ENCODE measurements at regions not wholly inside any gene's neighbourhood (a gene's known extent, or its start where the extent isn't known, plus 50 kb on each side); places are given as distances from the start of the nearest gene placed in this dataset.

DNA sequence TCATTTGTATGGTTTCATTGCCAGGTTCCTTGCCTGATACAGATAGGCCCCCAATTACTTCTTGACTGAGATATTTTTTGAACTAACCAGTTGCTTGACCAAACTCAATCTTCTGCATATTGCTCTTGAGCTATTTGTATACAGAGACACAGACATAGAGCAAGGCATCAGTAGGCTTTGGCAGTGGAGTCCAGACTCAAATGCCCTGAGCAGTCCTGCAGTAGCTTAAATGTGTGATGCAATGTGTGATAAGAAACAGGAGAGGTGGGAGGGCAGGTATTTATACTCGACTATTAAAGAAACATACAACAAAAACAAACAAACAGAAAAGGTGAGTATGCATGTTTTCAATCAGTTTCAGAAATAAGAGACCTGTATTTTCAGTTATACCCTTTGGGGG, 197.9 kb upstream of the DAB1 start:
- WGBS, 4 donors, result 57 to 68% (median 66%) methylated on average over 1 of the region's 1 CpG
- TF ChIP-seq, protein P1, sequence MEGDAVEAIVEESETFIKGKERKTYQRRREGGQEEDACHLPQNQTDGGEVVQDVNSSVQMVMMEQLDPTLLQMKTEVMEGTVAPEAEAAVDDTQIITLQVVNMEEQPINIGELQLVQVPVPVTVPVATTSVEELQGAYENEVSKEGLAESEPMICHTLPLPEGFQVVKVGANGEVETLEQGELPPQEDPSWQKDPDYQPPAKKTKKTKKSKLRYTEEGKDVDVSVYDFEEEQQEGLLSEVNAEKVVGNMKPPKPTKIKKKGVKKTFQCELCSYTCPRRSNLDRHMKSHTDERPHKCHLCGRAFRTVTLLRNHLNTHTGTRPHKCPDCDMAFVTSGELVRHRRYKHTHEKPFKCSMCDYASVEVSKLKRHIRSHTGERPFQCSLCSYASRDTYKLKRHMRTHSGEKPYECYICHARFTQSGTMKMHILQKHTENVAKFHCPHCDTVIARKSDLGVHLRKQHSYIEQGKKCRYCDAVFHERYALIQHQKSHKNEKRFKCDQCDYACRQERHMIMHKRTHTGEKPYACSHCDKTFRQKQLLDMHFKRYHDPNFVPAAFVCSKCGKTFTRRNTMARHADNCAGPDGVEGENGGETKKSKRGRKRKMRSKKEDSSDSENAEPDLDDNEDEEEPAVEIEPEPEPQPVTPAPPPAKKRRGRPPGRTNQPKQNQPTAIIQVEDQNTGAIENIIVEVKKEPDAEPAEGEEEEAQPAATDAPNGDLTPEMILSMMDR (IDR thresholded peaks at IDR 0.05), result no peak
- TF ChIP-seq POLR2A (IDR thresholded peaks at IDR 0.05), result no peak
- intact Hi-C loops (cut with DNase I), result loop anchor here in 1 of 10 donors (10.0 kb wide), 1 partner anchor 197 kb away; the partner anchor contains the start of gene DAB1

DNA sequence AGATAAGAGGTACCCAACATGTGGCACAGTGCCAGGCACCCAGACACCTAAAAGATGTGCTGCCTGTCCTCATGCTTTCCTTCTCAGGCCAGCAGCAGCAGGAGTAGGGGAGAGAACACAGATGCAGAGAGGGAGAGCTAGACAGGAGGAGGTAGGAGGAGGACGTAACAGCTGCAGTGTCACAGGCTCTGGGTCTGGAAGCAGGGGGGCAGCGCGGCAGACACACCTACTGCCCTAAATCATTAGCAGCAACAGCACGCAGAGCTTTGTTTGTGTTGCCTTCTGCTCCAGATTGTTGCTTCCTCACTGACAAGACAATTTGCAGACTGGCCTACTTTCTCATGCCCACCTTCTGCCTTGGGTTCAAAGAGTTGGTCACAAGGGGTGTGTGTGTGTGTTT, 196.7 kb upstream of the DAB1 start:
- intact Hi-C loops (cut with DNase I), result loop anchor here in 1 of 10 donors (10.0 kb wide), 1 partner anchor 196 kb away; the partner anchor contains the start of gene DAB1
- DNase-seq (peak in 1 of 5 donors; percentile 6), ATAC-seq (no peak)
- H3K4me3 ChIP-seq, result no peak overlapping the region
- TF ChIP-seq, protein P1 (IDR thresholded peaks at IDR 0.05), result no peak
- TF ChIP-seq POLR2A (IDR thresholded peaks at IDR 0.05), result no peak
- no peaks in the 10 kb centered on the region for H3K9me3 ChIP-seq
- H3K36me3 ChIP-seq, result no peaks in the 10 kb centered on the region
- no peaks in the 10 kb centered on the region for H3K27me3 ChIP-seq
- H3K27ac ChIP-seq, result no peak overlapping the region
- 40 to 49% (median 44%) methylated on average over 4 of the region's 4 CpGs for WGBS, 4 donors
- H3K4me1 ChIP-seq, result peaks cover 0 to 18% (median 0%) of the 10 kb centered on the region in 12 donors

More for the DNA sequence above, 197.9 kb upstream of the DAB1 start:
- H3K4me3 ChIP-seq, result no peak overlapping the region
- H3K9me3 ChIP-seq, result no peaks in the 10 kb centered on the region
- no peak overlapping the region for H3K27ac ChIP-seq
- no peaks in the 10 kb centered on the region for H3K36me3 ChIP-seq
- ATAC-seq (no peak), DNase-seq (no peak)
- no peaks in the 10 kb centered on the region for H3K27me3 ChIP-seq
- peaks cover 0 to 18% (median 0%) of the 10 kb centered on the region in 12 donors for H3K4me1 ChIP-seq

GRCh38 chr1:57616921-57617320, 193.1 kb upstream of the DAB1 start:
- WGBS, 4 donors, result 41 to 60% (median 53%) methylated on average over 4 of the region's 4 CpGs
- ATAC-seq, result peak; percentile 90 to 97 (median 94)

DNA sequence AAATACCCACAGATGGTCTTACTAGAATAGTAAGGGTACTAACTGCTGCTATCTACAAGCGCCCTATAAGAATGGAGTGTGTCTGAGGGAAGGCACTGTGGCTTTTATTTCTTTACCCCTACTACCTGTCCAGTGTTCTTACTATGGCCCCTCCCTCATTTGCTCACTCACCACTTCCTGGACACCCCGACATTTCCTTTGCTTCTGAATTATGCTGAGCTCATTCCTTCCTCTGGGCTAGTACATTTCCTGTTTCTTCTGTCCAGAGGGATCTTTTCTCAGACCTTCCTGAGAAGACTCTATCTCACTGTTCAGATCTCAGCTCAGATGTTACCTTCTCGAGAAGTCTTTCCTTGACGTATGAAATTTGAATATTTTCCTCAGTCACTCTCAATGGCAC, 192.1 kb upstream of the DAB1 start:
- ATAC-seq, result no peak
- no peaks in the 10 kb centered on the region for H3K36me3 ChIP-seq
- H3K27me3 ChIP-seq, result no peaks in the 10 kb centered on the region
- peaks cover 0 to 7% (median 0%) of the 10 kb centered on the region in 12 donors for H3K4me1 ChIP-seq
- no peak overlapping the region for H3K27ac ChIP-seq
- H3K9me3 ChIP-seq, result no peaks in the 10 kb centered on the region
- no peak for DNase-seq
- no peak overlapping the region for H3K4me3 ChIP-seq
- no peak for TF ChIP-seq POLR2A (IDR thresholded peaks at IDR 0.05)
- TF ChIP-seq, protein P1 (IDR thresholded peaks at IDR 0.05), result no peak
- intact Hi-C loops (cut with DNase I), result no loop called here
- whole genome bisulfite sequencing, 4 donors, result 65 to 68% (median 67%) methylated on average over 4 of the region's 4 CpGs

More at GRCh38 chr1:57616921-57617320, 193.1 kb upstream of the DAB1 start:
- intact Hi-C loops (cut with DNase I), result no loop called here
- Histone ChIP-seq H3K27ac (no peak overlapping the region), H3K4me1 (peaks cover 0 to 7% (median 0%) of the 10 kb centered on the region in 12 donors), H3K9me3 (no peaks in the 10 kb centered on the region), H3K27me3 (no peaks in the 10 kb centered on the region), H3K4me3 (no peak overlapping the region), H3K36me3 (no peaks in the 10 kb centered on the region)
- peak in 4 of 5 donors; percentile 66 to 83 (median 75) for DNase-seq
- no peak for TF ChIP-seq POLR2A (IDR thresholded peaks at IDR 0.05)
- TF ChIP-seq, protein P1 (IDR thresholded peaks at IDR 0.05), result no peak
